ENCODE measurements at regions not wholly inside any gene's neighbourhood (a gene's known extent, or its start where the extent isn't known, plus 50 kb on each side); places are given as distances from the start of the nearest gene placed in this dataset.

DNA sequence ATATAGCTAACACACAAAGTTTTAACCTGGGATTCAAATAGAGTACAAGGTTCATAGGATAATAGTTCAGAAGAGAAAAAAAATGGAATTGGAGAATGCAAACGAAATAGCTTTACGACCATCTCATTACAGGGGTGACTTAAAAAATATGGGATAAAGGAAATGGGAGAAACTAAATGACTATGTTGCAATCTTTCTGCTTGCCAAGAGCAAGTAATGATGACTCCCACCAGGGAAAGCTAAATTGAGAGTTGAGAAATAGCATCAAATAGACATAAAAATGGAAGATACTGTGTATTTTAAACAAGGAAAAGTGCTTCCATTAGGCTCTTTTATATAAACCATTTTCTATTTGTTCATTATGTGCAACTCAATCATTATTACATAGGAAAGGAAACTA lies 155.7 kb upstream of the ATXN7L3B start:
- Histone ChIP-seq H3K27ac (ENCODE audit: low read depth, low read length) (no peak overlapping the region), H3K27me3 (ENCODE audit: control insufficient read depth, insufficient read depth, low read length) (no peaks in the 10 kb centered on the region), H3K4me3 (ENCODE audit: low read depth, low read length) (no peak overlapping the region), H3K9me3 (ENCODE audit: control insufficient read depth, insufficient read depth, low read length) (no peaks in the 10 kb centered on the region)
- POLR2A ChIA-PET = no interaction called here
- no peak for DNase-seq (ENCODE audit: low read depth, low spot score)
- TF ChIP-seq, protein P1, sequence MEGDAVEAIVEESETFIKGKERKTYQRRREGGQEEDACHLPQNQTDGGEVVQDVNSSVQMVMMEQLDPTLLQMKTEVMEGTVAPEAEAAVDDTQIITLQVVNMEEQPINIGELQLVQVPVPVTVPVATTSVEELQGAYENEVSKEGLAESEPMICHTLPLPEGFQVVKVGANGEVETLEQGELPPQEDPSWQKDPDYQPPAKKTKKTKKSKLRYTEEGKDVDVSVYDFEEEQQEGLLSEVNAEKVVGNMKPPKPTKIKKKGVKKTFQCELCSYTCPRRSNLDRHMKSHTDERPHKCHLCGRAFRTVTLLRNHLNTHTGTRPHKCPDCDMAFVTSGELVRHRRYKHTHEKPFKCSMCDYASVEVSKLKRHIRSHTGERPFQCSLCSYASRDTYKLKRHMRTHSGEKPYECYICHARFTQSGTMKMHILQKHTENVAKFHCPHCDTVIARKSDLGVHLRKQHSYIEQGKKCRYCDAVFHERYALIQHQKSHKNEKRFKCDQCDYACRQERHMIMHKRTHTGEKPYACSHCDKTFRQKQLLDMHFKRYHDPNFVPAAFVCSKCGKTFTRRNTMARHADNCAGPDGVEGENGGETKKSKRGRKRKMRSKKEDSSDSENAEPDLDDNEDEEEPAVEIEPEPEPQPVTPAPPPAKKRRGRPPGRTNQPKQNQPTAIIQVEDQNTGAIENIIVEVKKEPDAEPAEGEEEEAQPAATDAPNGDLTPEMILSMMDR (IDR thresholded peaks at IDR 0.05; ENCODE audit: low read depth, low read length) = no peak
- CTCF ChIA-PET = no interaction called here

DNA sequence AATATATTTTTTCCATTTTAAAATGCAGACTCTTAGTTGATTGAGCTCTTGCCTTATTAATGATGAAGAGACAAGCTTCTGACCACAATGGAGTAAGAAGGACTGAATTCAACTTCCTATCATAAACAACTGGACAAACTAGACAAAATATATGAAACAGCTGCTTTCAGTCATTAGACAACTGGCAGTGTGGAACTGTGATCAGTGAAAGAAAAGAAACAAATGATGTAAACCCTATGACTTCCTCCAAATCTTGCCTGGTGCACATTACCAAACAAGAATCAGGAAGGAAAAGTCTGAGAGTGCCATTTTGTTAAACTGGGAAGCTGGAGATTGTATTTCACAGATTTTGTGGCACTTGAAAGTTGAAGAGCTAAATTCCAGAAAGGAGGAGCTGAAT lies 154.7 kb upstream of the ATXN7L3B start:
- no peak for DNase-seq (ENCODE audit: low read depth, low spot score)
- Histone ChIP-seq H3K9me3 (ENCODE audit: control insufficient read depth, insufficient read depth, low read length) (no peaks in the 10 kb centered on the region), H3K4me3 (ENCODE audit: low read depth, low read length) (no peak overlapping the region), H3K27me3 (ENCODE audit: control insufficient read depth, insufficient read depth, low read length) (no peaks in the 10 kb centered on the region), H3K27ac (ENCODE audit: low read depth, low read length) (no peak overlapping the region)
- TF ChIP-seq, protein P1 (IDR thresholded peaks at IDR 0.05; ENCODE audit: low read depth, low read length) = no peak
- ChIA-PET CTCF (no interaction called here), POLR2A (no interaction called here)

DNA sequence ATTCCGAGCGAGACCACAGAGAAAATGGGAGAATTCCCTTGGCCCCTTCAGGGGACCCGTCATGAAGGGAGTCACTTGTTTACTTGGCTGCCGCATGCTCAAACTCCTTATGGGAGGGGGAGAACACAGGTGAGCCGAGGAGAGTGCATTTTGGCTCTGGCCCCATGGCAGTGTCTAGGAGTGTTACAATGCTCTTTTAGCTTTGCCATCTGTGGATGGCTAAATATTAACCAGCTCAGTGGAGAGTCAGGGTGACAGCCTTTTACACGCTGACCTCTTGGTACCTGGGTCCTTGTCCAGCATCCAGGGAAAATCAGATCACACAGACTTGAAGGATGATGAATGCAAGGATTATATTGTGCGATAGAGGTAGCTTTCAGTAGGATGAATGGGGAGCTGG lies 146.4 kb upstream of the ATXN7L3B start:
- Histone ChIP-seq H3K9me3 (ENCODE audit: control insufficient read depth, insufficient read depth, low read length) (peaks cover 4% of the 10 kb centered on the region; the same call in 1 of the 2 replicates), H3K4me3 (ENCODE audit: low read depth, low read length) (no peak overlapping the region), H3K27me3 (ENCODE audit: control insufficient read depth, insufficient read depth, low read length) (no peaks in the 10 kb centered on the region), H3K27ac (ENCODE audit: low read depth, low read length) (no peak overlapping the region)
- no peak for DNase-seq (ENCODE audit: low read depth, low spot score)
- ChIA-PET POLR2A (no interaction called here), CTCF (no interaction called here)
- TF ChIP-seq, protein P1 (IDR thresholded peaks at IDR 0.05; ENCODE audit: low read depth, low read length) = no peak

DNA sequence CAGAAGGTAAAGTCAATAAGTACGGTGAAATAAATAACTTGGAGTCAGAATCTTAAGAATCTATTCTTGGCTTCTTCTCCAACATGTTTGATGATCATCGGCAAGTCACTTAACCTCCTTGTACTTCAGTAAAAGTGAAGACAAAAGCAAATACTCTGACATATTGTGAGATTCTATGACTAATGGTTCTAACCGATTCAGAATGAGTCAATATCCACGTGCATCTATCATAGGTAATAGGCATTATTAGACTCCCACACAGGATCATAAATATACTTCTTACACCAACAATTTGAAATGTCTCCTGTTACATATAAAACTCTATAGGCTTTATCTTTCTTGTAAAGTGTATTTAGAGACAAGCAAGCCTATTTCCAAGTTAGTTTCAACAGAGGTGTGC lies 144.4 kb upstream of the ATXN7L3B start:
- H3K27ac ChIP-seq (ENCODE audit: low read depth, low read length) = no peak overlapping the region
- POLR2A ChIA-PET = no interaction called here
- CTCF ChIA-PET = no interaction called here
- no peak for DNase-seq (ENCODE audit: low read depth, low spot score)
- no peak overlapping the region for H3K4me3 ChIP-seq (ENCODE audit: low read depth, low read length)
- TF ChIP-seq, protein P1 (IDR thresholded peaks at IDR 0.05; ENCODE audit: low read depth, low read length) = no peak
- H3K27me3 ChIP-seq (ENCODE audit: control insufficient read depth, insufficient read depth, low read length) = no peaks in the 10 kb centered on the region
- H3K9me3 ChIP-seq (ENCODE audit: control insufficient read depth, insufficient read depth, low read length) = peaks cover 4% of the 10 kb centered on the region; the same call in 1 of the 2 replicates

DNA sequence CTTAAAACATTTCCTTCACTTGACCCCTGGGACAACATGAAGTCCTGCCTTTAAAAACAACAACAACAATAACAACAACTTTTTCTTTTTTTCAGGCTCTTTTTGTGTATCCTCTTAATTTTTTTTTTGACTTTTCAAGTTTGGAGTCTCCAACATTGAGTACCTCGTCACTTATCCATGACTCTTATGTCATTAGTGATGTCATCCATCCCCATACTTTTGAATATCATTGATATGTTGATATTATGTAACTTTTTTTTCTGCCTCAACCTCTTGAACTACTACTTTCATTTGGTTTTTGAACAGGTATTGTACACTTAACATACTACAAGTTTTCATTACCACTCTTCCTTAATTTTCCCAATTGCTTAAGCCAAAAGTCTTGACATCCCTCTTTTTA lies 143.0 kb upstream of the ATXN7L3B start:
- no peaks in the 10 kb centered on the region for H3K27me3 ChIP-seq (ENCODE audit: control insufficient read depth, insufficient read depth, low read length)
- no peak overlapping the region for H3K27ac ChIP-seq (ENCODE audit: low read depth, low read length)
- TF ChIP-seq, protein P1 (IDR thresholded peaks at IDR 0.05; ENCODE audit: low read depth, low read length) = no peak
- CTCF ChIA-PET = no interaction called here
- peaks cover 4% of the 10 kb centered on the region; the same call in 1 of the 2 replicates for H3K9me3 ChIP-seq (ENCODE audit: control insufficient read depth, insufficient read depth, low read length)
- POLR2A ChIA-PET = no interaction called here
- DNase-seq (ENCODE audit: low read depth, low spot score) = no peak
- no peak overlapping the region for H3K4me3 ChIP-seq (ENCODE audit: low read depth, low read length)

All from AG04450 (cell line).